ENCODE measurements at regions not wholly inside any gene's neighbourhood (a gene's known extent, or its start where the extent isn't known, plus 50 kb on each side); places are given as distances from the start of the nearest gene placed in this dataset.

DNA sequence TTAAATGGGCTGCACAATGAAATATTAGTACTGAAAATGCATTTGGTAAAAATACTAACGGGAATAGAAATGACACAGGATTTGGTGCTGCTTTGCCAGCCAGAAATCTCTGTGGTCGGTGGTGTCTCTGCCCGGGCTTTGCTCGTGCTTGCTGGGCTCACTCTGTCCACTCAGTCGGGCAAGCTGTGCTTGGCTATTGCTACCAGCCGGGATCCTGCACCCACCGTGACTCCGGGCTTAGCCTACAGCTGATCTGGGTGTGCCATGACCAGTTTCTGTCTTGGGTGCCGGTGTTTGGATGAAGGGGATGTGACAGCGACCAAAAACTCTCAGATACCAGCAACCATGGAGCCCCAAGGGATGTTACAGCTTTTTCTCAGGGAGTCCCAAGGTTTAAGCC lies 487.7 kb downstream of the TECRL start:
- H3K4me1 ChIP-seq, result no peaks in the 10 kb centered on the region
- no peak for DNase-seq
- H3K27me3 ChIP-seq, result no peaks in the 10 kb centered on the region
- TF ChIP-seq CTCF (IDR thresholded peaks at IDR 0.05) (no peak), POLR2A (IDR thresholded peaks at IDR 0.05) (no peak)
- no peaks in the 10 kb centered on the region for H3K9me3 ChIP-seq
- no peaks in the 10 kb centered on the region for H3K36me3 ChIP-seq
- H3K27ac ChIP-seq, result no peak overlapping the region
- no peak overlapping the region for H3K4me3 ChIP-seq
- WGBS, 2 donors, result 80 to 83% methylated on average over 8 to 10 of the region's 10 CpGs
- intact Hi-C loops (cut with DNase I), result no loop called here

DNA sequence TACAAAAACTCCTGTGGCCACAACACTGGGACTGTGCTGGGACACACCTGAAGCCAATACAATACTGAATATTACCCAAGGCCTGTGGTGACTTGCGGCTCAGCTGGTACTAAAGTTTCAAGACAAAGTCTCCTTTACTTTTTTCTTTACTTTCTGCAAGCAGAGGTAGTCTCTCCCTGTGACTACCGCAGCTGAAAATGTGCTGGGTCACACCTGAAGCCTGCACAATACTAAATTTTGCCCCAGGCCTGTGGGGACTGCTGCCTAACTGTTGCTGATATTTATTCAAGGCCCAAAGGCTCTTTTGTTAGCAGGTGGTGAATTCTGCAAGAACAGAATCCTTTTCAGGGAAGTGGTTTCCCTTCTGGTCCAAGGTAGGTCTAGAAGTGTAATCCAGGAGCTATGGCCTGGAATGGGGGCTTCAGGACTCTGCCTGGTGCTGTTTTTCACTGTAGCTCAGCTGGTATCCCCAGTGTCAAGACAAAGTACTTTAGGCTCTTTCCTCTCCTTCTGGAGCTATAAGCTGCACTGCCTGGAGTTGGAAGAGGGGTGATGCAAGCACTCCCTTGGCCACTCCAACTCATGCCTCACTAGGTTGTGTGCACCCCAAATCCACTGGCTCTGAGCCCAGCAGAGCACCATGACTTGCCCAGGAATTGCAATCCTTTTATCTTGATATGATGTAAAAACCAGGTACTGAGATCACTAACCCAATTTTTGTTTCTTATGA lies 489.4 kb downstream of the TECRL start:
- TF ChIP-seq POLR2A (IDR thresholded peaks at IDR 0.05), result no peak
- TF ChIP-seq CTCF (IDR thresholded peaks at IDR 0.05), result no peak

DNA sequence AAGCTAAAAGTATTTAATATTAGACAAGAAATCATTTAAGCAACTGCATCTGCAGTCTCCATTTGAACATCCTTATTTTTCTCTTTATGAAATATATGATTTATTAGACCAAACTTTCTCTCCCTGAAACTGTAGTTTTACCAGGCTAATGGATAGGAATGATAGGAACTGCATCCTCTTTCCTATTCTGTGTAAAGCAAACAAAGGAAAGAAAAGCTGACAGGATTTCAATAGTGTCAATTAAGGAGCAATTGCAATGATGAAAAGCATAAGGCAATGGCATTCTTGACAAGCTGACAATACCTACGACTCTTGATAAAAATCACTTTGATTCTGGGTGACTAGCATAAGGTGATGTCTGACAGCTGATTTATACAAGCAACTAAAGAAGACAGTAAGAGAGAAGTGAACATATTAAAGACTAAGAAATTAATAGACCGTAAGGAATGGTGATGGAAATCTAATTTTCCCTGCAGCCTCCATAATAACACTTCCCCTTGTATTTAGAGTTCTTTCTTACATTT lies 502.5 kb downstream of the TECRL start:
- Histone ChIP-seq H3K36me3 (no peaks in the 10 kb centered on the region), H3K9me3 (no peaks in the 10 kb centered on the region), H3K27ac (no peak overlapping the region), H3K4me3 (no peak overlapping the region), H3K4me1 (no peaks in the 10 kb centered on the region), H3K27me3 (no peaks in the 10 kb centered on the region)
- no peak for TF ChIP-seq POLR2A (IDR thresholded peaks at IDR 0.05)
- TF ChIP-seq CTCF (IDR thresholded peaks at IDR 0.05), result no peak
- no peak for DNase-seq
- 61 to 63% methylated on average over 2 of the region's 2 CpGs for WGBS, 2 donors
- intact Hi-C loops (cut with DNase I), result no loop called here

More for the DNA sequence above, 489.4 kb downstream of the TECRL start:
- DNase-seq, result no peak
- no peaks in the 10 kb centered on the region for H3K27me3 ChIP-seq
- no peak overlapping the region for H3K4me3 ChIP-seq
- intact Hi-C loops (cut with DNase I), result no loop called here
- H3K36me3 ChIP-seq, result no peaks in the 10 kb centered on the region
- no peak overlapping the region for H3K27ac ChIP-seq
- no peaks in the 10 kb centered on the region for H3K9me3 ChIP-seq
- 44 to 64% methylated on average over 2 of the region's 2 CpGs for WGBS, 2 donors
- no peaks in the 10 kb centered on the region for H3K4me1 ChIP-seq

GRCh38 chr4:63904201-63904600 lies 505.0 kb downstream of the TECRL start:
- Histone ChIP-seq H3K4me3 (no peak overlapping the region), H3K36me3 (no peaks in the 10 kb centered on the region), H3K27me3 (no peaks in the 10 kb centered on the region), H3K9me3 (no peaks in the 10 kb centered on the region), H3K4me1 (no peaks in the 10 kb centered on the region), H3K27ac (no peak overlapping the region)
- WGBS, 2 donors, result 61 to 82% methylated on average over 3 of the region's 3 CpGs
- DNase-seq, result no peak
- no peak for TF ChIP-seq CTCF (IDR thresholded peaks at IDR 0.05)
- TF ChIP-seq POLR2A (IDR thresholded peaks at IDR 0.05), result no peak
- intact Hi-C loops (cut with DNase I), result no loop called here

GRCh38 chr4:63901304-63901703 lies 507.9 kb downstream of the TECRL start:
- intact Hi-C loops (cut with DNase I), result no loop called here

More at GRCh38 chr4:63901304-63901703, 507.9 kb downstream of the TECRL start:
- TF ChIP-seq CTCF (IDR thresholded peaks at IDR 0.05) (no peak), POLR2A (IDR thresholded peaks at IDR 0.05) (no peak)
- 29 to 44% methylated on average over 2 of the region's 2 CpGs for WGBS, 2 donors
- Histone ChIP-seq H3K27ac (no peak overlapping the region), H3K27me3 (no peaks in the 10 kb centered on the region), H3K4me1 (no peaks in the 10 kb centered on the region), H3K36me3 (no peaks in the 10 kb centered on the region), H3K4me3 (no peak overlapping the region), H3K9me3 (no peaks in the 10 kb centered on the region)
- no peak for DNase-seq

Measured in esophagus squamous epithelium (tissue), 5 donors.